GM21737 (cell line): ENCODE measurements at regions not wholly inside any gene's neighbourhood (a gene's known extent, or its start where the extent isn't known, plus 50 kb on each side); places are given as distances from the start of the nearest gene placed in this dataset.
"Not testable (repeated sequence)": the region's sequence is repeated elsewhere in the genome, so short reads cannot be mapped to it uniquely, and the experiment has no call there.

Experiments
- ATAC-seq: cut with Tn5 transposase; IDR thresholded peaks from one replicate; pipeline ENCODE4 v1.9.1; 2021; ENCODE audit warnings: mild to moderate bottlenecking, moderate library complexity; ENCODE audit not compliant: unreplicated experiment

GRCh38 chrX:65831268-65831667 is 163.8 kb downstream of the MSN start:
- ATAC-seq = no peak

- ATAC-seq = no peak
These were observed 161.1 kb downstream of the MSN start for GRCh38 chrX:65828599-65828998.

GRCh38 chrX:65825226-65825625 is 157.8 kb downstream of the MSN start:
- not testable (repeated sequence) for ATAC-seq

- no peak for ATAC-seq
These were observed 154.5 kb downstream of the MSN start for GRCh38 chrX:65821721-65822496.

GRCh38 chrX:65819983-65820382 is 152.5 kb downstream of the MSN start:
- not testable (repeated sequence) for ATAC-seq

- no peak for ATAC-seq
These were observed 145.8 kb downstream of the MSN start for GRCh38 chrX:65813245-65813644.

GRCh38 chrX:65811558-65812228 is 144.2 kb downstream of the MSN start:
- no peak for ATAC-seq
